ENCODE measurements at regions not wholly inside any gene's neighbourhood (a gene's known extent, or its start where the extent isn't known, plus 50 kb on each side); places are given as distances from the start of the nearest gene placed in this dataset.
A peak's percentile ranks its signal among the peaks of the same experiment; 100 is the strongest.

- DNase-seq (ENCODE audit: low spot score) = peak; percentile 47
These were observed 56.0 kb upstream of the CTXND1 start for GRCh38 chr15:80308002-80308401.

GRCh38 chr15:80309769-80310384 lies 57.9 kb upstream of the CTXND1 start:
- peak; percentile 66 for DNase-seq (ENCODE audit: low spot score)

- no peak for DNase-seq (ENCODE audit: low spot score)
These were observed 58.8 kb upstream of the CTXND1 start for GRCh38 chr15:80310776-80311175.

GRCh38 chr15:80315289-80315987 lies 63.4 kb upstream of the CTXND1 start:
- no peak for DNase-seq (ENCODE audit: low spot score)

DNA sequence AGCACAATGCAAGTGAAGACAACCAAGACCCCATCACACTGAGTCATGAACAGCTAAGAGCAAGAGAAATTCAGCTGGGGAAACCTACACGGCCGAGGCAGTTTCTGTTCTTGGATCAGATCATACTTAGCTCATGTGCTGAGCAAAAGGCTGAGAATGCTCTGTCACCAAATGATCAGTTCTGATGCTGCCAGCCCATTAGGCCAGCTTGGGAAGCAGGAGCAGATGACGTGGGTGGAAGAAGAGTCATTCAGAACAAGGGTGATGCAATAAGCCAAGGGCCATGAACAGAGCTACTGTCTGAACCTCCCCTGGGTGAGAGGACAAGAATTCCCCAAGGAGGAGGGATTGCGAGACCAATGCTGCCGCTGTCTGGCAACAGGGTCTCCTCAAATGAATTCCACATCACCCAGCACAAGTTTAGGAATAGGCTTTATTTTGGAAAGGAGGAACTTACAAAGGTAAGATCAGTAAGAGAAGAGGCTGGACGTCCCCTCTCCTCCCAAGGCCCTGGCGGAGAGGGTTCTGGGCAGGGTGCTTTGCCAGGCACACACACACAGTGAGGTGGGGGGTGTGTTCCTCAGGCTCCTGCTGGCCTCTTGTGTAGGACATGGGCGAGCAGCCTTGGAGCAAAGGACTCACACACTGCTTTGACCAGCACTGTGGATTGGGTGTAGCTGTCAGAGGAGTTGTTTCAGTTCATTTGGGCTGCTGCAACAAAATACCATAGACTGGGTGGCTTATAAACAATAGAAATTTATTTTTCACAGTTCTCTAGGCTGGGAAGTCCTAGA lies 65.6 kb upstream of the CTXND1 start:
- DNase-seq (ENCODE audit: low spot score) = peak; percentile 28

- no peak for DNase-seq (ENCODE audit: low spot score)
These were observed 69.8 kb upstream of the CTXND1 start for GRCh38 chr15:80321853-80322252.

DNA sequence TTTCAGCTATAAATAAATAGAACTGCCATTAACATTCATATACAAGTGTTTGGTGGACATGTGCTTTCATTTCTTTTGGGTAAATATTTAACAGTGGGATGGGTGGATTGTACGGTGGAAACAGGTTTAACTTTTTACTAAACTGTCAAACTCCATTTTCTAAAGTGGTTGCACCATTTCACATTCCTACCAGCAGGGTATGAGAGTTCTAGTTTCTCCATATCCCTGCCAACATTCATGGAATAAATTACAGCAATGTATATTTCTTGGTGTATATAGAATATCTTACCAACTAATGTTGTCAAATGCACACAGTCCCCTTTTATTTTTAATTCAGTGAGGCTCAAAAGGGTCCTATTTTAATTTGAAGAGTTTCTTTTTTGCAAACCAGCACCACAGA lies 71.3 kb upstream of the CTXND1 start:
- no peak for DNase-seq (ENCODE audit: low spot score)

GRCh38 chr15:80324545-80325080 lies 72.6 kb upstream of the CTXND1 start:
- DNase-seq (ENCODE audit: low spot score) = no peak

- DNase-seq (ENCODE audit: low spot score) = no peak
These were observed 73.2 kb upstream of the CTXND1 start for GRCh38 chr15:80325206-80325605.

- DNase-seq (ENCODE audit: low spot score) = no peak
These were observed 74.3 kb upstream of the CTXND1 start for GRCh38 chr15:80326270-80326669.

DNA sequence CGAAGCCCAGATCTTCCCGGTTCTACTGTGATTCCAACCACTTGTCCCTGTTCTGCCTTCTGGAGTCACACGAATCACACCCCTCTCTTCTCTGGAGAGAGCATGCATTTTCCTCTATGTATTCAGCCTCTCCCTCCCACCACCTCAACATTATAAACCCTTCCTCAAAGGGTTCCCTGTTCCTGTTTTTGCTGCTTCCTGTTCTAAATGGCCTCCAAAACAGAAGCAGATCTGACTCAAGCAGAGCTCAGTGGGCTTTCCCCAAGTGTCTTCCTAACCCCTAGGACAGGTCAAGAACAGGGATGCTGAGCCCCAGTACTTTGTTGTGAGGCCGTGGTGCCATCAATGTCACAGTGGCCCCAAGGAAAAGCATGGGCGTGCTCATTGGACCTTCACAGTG lies 75.7 kb upstream of the ARNT2 start:
- DNase-seq (ENCODE audit: low spot score) = no peak

DNA sequence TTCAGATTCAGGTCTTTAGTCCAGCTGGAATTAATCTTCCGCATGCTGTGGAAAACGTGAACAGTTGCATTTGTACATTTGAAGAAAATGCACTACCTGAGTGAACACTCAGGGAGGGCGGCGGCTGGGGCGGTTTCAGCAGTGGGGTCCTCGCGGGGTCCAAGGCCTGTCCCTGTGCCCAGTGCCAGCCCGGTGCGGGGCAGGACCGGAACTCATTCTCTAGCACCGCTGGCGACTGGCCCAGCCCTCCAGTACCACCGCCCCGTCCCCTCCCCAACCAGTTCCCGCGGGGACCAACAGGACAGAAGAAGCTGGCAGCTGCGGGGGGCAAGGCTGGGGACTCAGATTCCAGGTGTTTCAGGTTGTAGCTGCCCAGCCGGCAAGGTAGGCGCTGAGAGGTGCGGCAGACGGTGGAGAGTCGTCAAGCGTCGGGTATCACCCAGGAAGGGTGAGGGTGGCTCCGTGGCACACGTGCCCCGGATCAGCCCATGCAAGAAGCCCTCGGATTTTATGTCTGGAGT lies 72.2 kb upstream of the ARNT2 start:
- no peak for DNase-seq (ENCODE audit: low spot score)

DNA sequence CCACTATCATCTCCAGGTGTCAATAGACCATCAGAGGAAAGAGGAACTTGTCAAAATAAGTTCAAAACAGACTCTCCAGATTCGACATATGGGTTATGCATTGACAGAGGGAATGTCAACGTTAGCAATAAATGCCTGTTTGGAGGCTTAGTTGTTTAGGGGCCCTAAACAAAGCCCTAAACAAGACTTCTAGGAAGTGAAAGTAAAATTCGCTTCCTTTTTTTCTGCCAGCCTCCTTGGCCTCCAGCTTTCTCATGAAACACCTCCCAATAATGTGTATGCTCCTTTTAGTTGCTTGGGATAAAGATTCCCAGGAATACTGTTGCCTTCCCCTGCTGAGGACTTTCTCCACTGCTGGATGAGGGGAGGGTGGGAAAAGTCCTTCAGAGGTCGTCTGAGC lies 70.9 kb upstream of the ARNT2 start:
- DNase-seq (ENCODE audit: low spot score) = no peak

DNA sequence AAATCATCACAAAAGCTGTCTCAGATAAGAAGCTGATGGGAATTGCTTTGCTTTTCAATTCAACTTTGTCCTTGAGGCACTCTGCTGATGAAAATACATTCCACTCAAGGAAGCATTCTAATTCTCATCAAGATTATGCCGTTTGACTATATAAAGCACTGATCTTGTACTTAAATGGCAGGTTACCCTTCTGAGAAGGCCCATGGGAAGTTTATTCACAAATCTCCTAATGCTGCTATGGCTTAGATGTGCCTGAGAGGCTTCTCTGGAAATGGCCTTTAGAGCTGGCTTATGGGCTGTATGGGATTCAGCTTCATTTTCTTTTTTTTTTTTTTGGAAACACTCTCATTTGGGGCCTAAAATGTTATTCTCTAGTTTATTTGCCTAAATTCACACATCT lies 69.7 kb upstream of the ARNT2 start:
- DNase-seq (ENCODE audit: low spot score) = no peak

DNA sequence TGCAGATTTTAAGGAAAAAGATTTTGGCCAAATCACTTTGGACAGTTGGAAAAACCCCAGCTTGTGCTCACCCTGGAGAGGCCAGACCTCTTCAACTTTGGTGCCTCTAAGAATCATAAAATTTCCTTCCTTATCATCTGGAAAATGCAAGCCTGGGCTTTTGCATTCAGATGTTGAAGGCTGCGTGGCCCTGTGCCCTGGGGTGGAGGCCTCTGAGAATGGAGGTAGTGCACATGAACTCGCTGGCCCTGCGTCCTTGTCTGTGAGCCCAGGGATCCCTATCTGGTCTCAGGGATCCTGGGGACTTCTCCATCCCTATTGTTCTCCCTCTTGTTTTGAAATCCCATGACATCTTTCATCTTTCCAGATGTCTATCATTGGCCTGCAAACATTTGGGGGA lies 64.6 kb upstream of the ARNT2 start:
- DNase-seq (ENCODE audit: low spot score) = no peak

DNA sequence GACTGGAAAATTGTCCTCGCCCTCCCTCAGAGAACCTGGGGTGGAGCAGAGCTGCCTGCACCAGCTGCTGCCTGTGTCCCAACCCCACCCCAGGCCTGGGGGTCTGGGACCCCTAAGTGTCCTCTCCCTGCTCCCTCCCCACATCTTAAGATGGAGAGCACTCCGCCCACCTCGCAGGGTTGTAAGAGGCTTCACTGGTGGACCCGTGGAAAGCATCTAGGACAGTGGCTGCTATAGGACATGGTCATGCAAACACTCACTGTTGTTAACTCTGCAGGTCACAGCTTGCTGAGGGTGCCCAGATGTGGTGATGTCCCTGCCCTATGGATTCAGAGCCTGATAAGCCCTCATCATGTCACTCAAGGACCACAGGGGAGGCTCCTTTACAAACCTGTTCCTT lies 62.0 kb upstream of the ARNT2 start:
- DNase-seq (ENCODE audit: low spot score) = no peak

DNA sequence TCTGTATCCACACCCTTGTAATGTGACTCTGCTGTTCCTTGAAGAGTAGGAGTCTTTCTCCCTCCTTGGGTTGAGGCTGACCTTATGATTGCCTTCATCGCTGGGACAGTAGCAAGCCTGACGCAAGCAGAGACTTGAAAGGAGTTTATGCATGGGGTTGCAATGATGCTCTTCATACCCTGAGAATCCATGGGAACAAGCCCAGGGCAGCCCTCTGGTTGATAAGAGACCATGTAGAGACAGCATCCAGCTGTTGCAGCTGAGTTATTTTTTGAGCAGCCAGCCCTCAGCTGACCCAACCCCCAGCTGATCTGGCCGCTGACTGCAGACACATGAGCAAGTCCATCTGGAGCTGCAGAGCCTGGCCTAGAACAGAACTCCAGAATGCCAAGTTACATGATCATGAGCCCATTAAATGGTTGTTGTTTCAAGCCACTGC lies 60.6 kb upstream of the ARNT2 start:
- no peak for DNase-seq (ENCODE audit: low spot score)

DNA sequence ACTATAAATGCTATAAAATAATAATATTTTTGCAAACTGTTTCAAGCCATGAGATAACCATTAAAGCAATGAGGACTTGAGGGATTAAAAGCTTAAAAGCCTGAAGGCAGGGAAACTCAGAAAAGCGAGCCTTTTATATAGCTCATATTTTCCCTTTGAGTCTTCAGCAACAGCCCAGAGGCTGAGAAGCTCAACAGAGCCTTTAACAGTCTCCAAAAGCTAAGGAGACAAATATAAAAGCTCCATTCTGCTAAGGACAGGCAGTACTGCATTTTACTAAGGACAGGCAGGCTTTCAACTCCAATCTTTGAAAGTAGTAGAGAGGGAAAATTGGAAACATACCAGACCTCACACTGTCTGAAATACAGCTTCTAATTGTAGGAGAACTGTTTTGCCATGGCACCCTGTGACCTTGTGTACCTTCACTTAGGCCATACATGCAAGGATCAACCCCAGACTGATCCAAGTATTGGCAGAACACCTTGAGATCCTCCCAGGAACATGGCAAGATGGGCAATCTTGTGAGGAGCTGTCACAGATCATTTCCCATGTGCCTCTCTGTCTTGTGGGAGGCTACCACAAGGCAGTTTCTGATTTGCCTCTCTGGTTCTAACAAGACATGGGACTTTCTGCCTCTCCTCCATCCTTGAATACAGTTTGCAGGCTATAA lies 53.1 kb upstream of the ARNT2 start:
- no peak for DNase-seq (ENCODE audit: low spot score)

Data from HuH-7 (cell line).